Activated CD8-positive, alpha-beta memory T cell treated with anti-CD3 and anti-CD28 coated beads for 4 hours (primary cell): ENCODE measurements at regions not wholly inside any gene's neighbourhood (a gene's known extent, or its start where the extent isn't known, plus 50 kb on each side); places are given as distances from the start of the nearest gene placed in this dataset.

Experiments used
- DNase-seq, 2 donors: peaks; one replicate each; pipeline ENCODE4 v3.0.0-alpha.2; 2020; ENCODE audit warnings: low read depth in 2 of 2

GRCh38 chr5:124463851-124464250 lies 282.6 kb downstream of the ZNF608 start:
- DNase-seq = no peak

DNA sequence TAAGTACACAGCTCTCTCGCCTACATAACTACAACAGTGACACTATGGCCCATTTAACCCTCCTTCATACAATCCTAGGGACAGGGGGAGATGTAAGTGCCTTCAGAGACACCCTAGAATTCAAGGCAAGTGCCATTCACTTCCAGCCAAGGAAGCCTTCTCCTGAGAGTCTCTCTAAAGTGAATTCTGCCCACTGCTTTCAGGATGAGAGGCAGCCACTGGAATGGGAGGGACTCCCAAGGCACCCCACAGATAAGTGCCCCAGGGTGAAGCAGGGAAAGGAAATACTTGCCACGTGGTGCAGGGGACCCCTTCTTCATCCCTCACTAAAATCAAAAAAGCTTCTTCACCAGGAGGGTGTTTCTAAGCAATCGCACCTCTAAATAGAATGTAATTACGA lies 283.7 kb downstream of the ZNF608 start:
- DNase-seq = no peak

- DNase-seq = no peak
Measured at GRCh38 chr5:124461941-124462340, 284.5 kb downstream of the ZNF608 start.

DNA sequence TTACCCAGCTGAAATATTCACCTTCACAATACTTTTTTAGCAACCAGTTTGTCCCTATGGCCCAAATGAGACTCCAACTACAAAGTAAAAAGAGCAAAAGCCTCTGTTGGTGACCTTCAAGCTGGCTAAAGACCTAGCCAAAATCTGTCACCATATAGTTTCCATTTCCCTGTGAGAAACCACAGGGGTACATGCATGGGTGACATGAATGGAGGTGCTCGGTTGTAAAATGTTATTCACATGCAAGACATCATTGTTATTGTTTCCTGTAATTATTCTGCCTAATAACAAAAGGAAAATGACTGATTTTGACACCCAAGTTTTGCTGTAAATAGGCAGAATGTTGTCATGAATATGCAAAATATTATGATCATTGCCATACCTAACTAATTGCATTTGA lies 285.3 kb downstream of the ZNF608 start:
- no peak for DNase-seq

GRCh38 chr5:124460642-124461041 lies 285.8 kb downstream of the ZNF608 start:
- no peak for DNase-seq

GRCh38 chr5:124459984-124460383 lies 286.5 kb downstream of the ZNF608 start:
- DNase-seq = no peak

GRCh38 chr5:124457901-124458300 lies 288.5 kb downstream of the ZNF608 start:
- no peak for DNase-seq

DNA sequence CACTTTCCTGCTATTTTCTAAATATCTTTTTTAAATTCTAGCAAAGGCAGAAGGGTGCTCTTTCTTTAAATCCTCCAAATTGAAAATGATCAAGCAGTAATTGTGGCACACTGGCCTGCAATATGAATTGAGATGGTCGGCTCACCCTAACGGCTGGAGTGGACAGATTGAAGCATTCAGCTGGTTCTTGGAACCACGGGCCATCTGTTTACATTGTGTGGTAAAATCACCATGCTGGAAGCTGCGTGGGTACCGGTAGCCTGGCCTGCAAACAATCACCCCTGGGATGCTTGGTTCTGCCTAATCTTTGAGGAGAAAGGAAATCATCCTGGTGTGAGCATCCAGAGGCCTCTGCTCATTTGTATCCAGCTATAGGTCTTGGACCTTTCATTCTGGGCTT lies 289.3 kb downstream of the ZNF608 start:
- no peak for DNase-seq

- no peak for DNase-seq
Measured at GRCh38 chr5:124456249-124456648, 290.2 kb downstream of the ZNF608 start.

- no peak for DNase-seq
Measured at GRCh38 chr5:124454081-124454480, 292.4 kb downstream of the ZNF608 start.

- DNase-seq = no peak
Measured at GRCh38 chr5:124453221-124454051, 293.0 kb downstream of the ZNF608 start.

DNA sequence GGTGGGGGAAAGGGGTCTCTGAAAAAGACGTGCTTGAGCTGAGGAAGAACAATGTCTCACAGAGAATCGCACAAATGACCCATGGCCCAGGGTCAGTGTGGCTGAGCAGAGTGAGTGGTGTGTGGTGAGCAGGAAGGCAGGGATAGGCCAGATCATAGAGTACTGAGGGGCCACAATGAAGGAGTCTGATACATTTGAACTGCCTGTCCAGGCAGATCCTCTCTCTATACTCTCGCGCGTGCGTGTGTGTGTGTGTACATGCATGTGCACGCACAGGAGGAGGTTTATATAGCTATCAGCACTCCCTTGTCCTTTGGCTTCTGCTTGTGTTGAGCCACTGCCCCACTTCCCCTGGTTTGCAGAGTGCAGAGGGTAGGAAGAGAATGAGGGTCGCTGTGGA lies 294.0 kb downstream of the ZNF608 start:
- DNase-seq = no peak

DNA sequence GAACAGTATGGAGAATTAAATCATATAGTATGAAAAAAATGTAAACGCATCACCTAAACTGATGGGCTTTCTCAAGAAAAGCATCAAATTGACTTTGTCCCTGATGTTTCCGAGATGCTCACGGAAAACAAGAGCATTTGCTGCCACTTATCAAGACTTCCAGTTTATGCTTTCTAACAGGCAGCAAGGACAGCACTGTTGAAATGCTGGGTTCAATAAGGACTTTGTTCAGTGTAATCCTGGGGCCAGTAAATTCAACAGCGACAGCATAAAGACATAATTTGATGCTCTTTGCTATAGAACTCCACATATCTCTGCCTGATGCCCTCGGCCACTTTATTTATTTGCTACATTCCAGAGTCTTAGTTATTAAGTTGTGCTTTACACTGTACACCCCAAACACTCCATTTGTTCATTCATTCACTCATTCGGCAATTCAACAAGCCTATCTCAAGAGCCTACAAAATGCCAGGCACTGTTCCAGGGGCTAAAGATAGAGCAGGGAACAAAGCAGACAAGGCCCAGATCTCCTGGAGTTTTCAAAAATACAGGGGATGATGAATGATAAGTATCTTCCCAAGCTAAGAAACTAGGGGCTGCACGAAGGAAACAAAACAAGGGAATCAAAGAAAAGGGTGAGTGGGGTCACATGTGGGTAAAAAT lies 294.6 kb downstream of the ZNF608 start:
- no peak for DNase-seq

DNA sequence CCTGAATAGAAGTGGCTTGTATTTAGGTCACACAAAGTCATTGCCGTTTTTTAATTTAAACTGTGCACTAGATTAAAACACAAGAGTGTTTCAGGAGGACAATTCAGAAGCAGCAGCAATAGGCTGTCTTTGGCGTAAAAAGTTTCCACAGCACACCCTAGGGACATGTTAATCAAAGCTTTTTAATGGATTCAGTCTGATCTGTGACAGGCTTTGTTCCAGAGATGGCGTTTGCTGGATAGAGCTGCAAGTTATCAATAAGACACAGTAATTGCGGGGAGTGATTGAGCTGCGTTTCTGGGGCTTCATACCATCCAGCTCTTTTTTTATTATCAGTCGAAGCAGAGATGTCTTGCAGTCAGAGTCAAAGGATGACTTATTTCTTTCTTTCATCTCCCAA lies 300.3 kb downstream of the ZNF608 start:
- DNase-seq = no peak

- no peak for DNase-seq
Measured at GRCh38 chr5:124445070-124445619, 301.3 kb downstream of the ZNF608 start.

DNA sequence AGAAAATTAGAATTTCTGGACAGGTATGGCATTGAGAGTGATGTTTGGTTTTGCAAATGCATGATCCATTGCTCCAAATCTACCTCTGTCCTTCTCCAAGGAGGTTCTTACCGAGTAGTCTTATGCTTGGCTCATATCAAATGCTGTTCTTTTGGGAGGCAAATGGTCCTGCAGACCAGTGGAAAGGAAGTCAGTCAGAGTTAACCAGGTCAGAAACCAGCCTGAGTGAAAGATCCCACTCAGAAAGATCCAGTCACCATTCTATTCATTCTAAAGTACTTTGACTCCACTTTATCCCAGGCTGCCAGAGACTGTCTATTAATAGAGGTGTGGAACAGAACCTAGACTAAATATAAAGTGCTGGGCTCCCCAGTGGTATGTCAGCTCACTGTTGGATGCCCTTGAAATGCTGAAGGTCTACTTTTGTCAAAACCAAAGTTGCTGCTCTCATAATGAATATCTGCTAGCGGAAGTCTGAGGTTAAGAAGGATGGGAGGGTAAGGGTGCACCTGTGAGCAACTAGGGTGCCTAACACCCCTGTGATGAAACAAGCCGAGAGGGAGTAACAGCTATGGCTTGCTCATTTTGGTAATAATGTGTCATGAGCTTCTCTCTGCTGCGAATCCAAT lies 302.2 kb downstream of the ZNF608 start:
- DNase-seq = no peak

GRCh38 chr5:124440471-124440870 lies 306.0 kb downstream of the ZNF608 start:
- DNase-seq = no peak

- no peak for DNase-seq
Measured at GRCh38 chr5:124439609-124440008, 306.8 kb downstream of the ZNF608 start.

DNA sequence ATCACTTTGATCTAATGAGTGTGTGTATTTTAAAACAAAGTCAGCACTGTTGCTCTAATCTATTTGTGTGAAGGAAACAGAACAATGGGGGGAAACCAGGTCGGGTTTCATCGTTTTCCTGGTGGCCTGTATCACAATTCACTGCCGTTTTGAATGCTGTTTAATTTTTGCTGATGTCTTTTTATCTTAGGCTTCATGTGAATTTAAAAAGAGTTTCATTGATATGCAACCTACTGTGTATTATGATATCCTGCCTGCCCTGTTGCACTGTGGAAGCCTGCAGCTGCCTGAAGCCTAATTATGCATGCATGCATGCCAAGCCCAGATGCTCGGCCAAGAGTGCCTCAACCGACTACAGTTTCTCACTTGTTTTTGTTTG lies 307.5 kb downstream of the ZNF608 start:
- DNase-seq = no peak

- no peak for DNase-seq
Measured at GRCh38 chr5:124438026-124438902, 308.2 kb downstream of the ZNF608 start.

GRCh38 chr5:124436294-124436693 lies 310.1 kb downstream of the ZNF608 start:
- DNase-seq = no peak

DNA sequence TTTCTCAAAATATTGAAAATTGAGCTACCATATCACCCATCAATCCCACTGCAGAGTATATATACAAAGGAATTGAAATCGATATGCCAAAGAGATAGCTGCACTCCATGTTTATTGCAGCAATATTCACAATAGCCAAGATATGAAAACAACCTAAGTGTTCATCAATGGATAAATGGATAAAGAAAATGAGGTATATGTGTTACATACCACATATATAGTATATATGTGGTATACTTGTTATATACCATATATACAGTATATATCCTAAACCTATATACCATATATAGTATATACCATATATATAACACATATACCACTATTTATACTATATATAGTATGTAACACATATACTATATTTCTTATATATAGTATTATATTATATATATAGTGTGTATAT lies 313.3 kb downstream of the ZNF608 start:
- DNase-seq = no peak
